ENCODE measurements at regions not wholly inside any gene's neighbourhood (a gene's known extent, or its start where the extent isn't known, plus 50 kb on each side); places are given as distances from the start of the nearest gene placed in this dataset.
"Not testable (repeated sequence)": the region's sequence is repeated elsewhere in the genome, so short reads cannot be mapped to it uniquely, and the experiment has no call there.

GRCh38 chr2:210963386-210963785, 407.0 kb downstream of the CPS1 start:
- no peak for DNase-seq

GRCh38 chr2:210964141-210964764, 407.9 kb downstream of the CPS1 start:
- no peak for DNase-seq

DNA sequence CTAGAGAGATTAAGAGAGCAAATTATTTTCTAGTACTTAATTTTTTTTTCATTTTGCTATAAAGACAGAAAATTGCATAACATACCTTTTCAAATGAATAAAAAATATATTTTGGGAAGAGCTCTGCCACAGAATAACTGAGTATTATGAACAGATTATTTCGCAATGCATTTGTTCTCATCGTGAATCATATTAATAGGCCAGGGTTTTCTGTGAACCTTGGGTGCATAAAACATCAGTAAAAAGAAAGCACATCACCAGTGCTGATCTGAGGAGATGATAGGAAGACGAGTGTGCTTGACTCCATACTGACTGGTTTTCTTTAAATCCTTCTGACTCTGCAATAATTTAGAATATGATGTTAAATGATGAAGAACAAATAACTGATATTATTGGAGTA, 409.1 kb downstream of the CPS1 start:
- DNase-seq: no peak

GRCh38 chr2:210966330-210966729, 409.9 kb downstream of the CPS1 start:
- no peak for DNase-seq

DNA sequence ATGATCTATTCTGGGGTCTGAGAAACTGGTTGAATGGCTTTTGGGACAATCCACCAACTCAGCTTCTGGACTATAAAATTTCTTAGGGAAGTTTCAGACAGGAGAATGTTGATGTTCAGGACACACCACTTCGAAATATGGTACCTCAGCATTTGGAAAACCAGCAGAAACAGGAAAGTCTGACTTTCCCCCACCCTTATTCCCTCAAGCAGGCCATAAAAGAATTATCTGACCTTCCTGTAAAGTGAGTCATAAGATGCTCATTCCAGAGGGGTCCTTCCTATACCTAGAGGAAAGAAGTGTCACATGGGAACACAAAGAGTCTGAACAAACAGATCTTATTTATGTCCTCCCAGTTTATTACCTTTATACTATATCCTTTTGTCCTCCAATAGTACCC, 415.0 kb downstream of the CPS1 start:
- DNase-seq: no peak

GRCh38 chr2:210986806-210987205, 430.4 kb downstream of the CPS1 start:
- DNase-seq: not testable (repeated sequence)

GRCh38 chr2:210991107-210991506, 434.7 kb downstream of the CPS1 start:
- DNase-seq: no peak

DNA sequence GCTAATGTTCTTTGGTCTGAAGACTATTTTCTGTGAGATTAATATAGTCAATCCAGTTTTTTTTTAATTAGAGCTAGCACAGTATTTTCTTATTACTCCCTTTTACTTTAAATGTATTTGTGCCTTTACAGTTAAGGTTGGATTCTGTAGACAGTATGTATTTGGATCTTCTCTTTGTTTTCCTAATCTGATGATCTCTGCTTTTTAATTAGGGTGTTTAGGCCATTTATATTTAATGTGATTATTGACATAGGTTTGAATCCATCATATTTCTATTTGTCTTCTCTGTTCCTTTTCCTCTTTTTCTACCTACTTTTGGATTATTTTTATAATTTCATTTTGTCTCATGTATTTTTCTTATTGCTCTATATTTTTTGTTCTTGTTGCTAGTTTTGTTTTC, 437.7 kb downstream of the CPS1 start:
- no peak for DNase-seq

- DNase-seq: no peak
Measured at GRCh38 chr2:210997373-210997772, 441.0 kb downstream of the CPS1 start.

GRCh38 chr2:210998334-210998733, 441.9 kb downstream of the CPS1 start:
- DNase-seq: no peak

DNA sequence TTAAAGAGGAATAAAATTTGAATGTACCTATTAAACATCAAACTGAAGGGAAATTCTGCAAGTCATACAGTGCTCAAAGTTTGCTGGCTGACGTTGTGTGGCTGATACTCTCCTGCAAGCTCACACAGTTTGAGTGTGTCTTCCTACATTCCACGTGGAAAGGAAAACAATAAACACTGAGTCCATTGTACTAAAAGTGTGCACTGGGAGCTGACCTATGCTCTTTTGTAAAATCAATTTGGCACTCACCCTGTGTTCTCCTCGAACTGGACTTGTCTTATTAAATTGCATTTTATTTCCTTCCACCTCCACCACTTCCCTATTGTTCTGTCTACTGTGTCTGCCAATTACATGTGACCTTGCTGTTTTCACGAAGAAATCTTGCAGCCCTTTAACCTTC, 458.0 kb downstream of the CPS1 start:
- DNase-seq: no peak

GRCh38 chr2:211014906-211015305, 458.5 kb downstream of the CPS1 start:
- no peak for DNase-seq

GRCh38 chr2:211025089-211025488, 468.7 kb downstream of the CPS1 start:
- not testable (repeated sequence) for DNase-seq

- no peak for DNase-seq
Measured at GRCh38 chr2:211026109-211026508, 469.7 kb downstream of the CPS1 start.

GRCh38 chr2:211027976-211028375, 471.6 kb downstream of the CPS1 start:
- no peak for DNase-seq

GRCh38 chr2:211033765-211034164, 477.4 kb downstream of the CPS1 start:
- no peak for DNase-seq

DNA sequence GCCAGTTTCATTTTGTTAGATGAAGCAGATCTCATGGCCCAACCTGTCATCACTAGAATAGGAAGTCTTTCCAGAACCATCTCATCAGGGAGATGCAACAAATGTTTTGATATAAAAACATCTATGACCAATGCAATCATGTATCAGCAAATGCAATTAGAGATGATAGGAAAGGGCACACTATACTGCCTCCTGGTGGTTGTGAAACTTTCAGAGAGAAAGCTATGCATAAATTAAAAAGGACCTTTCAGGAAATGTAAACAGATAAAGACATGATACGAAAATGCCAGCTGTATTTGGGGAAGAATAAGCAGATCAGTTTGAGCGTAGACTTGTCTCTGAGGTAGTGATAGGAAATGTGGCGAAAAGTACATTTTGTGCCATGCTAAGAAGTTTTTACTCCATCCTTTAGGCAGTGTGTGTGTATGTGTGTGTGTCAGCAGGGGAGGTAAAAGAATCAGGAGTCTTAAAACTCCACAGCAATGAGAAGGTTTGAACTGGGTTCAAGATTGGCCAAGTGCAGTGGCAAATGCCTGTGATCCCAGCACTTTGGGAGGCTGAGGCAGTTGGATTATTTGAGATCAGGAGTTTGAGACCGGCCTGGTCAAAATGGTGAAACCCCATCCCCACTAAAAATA, 479.3 kb downstream of the CPS1 start:
- no peak for DNase-seq

- no peak for DNase-seq
Measured at GRCh38 chr2:211045025-211045424, 488.6 kb downstream of the CPS1 start.

DNA sequence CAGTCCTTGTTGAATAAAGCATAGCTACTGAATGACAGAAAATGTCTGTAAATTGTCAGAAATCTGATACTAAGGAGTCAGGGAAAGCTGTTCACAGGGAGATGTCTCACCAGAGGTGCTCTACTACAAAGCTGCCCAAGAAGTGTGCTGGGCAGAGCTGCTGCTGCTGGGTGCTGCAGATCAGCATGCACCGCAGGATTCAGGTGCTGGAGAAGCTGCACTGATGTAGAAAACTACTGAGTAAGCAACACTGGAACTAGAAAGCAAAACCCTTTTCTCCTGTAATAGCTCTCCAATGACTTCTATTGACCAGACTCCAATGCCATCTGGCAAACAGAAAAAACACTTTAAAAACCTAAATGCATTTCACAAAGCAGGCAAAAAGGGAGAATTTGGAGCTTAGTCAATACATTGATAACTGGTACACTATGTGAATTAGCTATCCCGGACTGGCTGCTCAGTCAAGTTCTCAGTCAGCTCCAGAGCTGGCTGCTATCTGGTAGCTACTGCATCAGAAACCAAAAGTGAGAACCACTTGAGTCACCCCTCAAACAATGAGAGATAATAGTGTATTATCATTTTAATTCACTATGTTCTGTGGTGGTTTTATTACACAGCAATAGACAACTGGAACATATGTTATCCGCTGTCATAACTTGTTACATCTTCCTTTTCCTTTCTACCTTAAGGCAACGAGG, 493.1 kb downstream of the CPS1 start:
- DNase-seq: no peak

DNA sequence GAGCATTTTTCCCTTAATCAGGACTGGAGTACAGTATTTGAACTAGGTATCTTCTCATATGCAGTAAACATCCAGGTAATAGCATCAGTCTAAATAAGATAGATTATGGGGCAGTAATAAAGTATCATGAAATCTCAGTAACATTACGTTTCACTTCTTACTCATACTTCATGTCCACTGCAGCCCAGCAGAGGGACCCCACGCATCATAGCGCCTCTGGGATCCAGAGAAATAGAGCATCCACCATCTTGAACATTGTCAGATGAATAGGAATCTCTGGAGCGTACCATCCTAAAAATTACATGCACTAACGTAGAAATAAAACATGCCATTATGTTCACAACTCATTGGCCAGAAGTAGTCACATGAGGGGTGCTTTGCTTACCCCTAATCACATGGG, 499.0 kb downstream of the CPS1 start:
- no peak for DNase-seq

DNA sequence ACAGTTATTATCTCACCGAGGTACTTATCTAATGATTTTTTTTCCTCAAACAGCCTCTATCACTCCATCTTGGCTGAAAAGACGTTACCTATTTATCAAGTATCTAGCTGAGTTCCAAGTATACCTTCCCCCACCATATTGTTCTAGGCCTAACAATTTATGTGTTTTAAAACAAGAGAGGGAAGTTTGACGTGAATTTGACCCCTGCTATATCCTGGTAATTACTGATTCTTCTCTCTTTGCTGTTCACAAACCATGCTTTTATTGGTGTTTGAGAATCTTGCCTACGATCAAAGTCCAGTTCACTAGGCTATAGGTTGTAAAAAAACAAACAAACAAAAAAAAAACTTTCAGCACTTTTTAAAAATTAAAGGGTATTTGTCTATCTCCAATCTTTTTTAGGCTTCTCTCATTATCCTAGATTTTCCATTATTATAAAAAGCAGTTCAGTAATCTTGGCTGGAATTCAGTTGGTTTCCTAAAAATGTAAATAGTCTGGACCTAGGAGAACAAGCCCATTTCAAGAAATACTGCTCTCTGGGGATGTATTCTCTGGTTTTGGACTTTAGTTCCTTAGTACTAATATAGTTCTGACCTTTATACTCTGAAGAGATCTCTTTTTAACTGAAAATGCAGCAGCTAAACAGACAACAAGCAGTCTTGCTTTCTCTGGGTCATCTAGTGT, 505.4 kb downstream of the CPS1 start:
- DNase-seq: no peak

GRCh38 chr2:211062297-211062612, 505.9 kb downstream of the CPS1 start:
- no peak for DNase-seq

DNA sequence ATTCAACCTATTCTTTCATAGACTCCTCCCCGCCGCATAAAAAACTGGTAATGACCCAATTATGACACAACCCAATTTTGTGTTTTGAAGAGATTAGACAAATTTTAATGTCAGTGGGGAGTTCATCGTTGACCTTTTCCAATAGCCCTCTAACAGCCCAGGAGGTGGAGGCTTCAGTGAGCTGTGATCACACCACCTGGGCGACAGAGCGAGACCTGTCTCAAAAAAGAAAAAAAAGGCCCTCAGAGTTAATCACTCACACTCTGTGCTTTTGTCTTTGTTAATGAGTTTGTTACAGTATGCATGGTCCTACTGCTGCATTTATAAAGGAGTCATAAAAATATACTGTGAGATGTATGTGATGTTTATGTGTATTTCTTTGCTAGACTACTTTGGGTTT, 510.6 kb downstream of the CPS1 start:
- DNase-seq: no peak

All from NCI-H187 (cell line).